Stimulated activated CD8-positive, alpha-beta memory T cell treated with anti-CD3 and anti-CD28 coated beads, Interleukin-7, amount 100 ng/mL, for 48 hours (primary cell): ENCODE measurements at regions not wholly inside any gene's neighbourhood (a gene's known extent, or its start where the extent isn't known, plus 50 kb on each side); places are given as distances from the start of the nearest gene placed in this dataset.
"Not testable (repeated sequence)": the region's sequence is repeated elsewhere in the genome, so short reads cannot be mapped to it uniquely, and the experiment has no call there.

Experiments
- DNase-seq, 2 donors: peaks; one replicate each; pipeline ENCODE4 v3.0.0-alpha.2; 2020; ENCODE audit warnings: low read depth in 1 of 2; ENCODE audit errors: extremely low read depth in 1 of 2

GRCh38 chr3:20523293-20523692 is 337.3 kb upstream of the SGO1 start:
- no peak for DNase-seq

GRCh38 chr3:20517316-20517715 is 331.3 kb upstream of the SGO1 start:
- DNase-seq, result not testable (repeated sequence)

DNA sequence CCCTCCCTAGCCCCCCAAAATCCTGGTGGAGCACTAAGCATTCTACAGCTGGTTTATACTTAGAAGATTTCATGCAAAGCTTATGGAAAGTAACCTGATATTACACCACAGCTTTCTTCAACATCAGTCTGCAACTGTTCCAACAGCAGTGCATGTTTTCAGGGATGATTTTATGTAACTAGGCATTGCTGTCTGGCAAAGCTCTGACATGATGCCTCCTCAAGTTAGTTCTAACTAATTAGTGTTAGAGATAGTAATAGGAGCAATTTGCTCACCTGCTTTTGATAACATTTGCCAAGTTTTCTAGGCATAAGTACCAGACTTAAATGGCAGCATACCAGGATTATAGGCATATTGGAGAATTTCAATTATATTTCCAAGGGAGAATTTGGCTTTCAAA is 330.3 kb upstream of the SGO1 start:
- no peak for DNase-seq

GRCh38 chr3:20515834-20516233 is 329.8 kb upstream of the SGO1 start:
- DNase-seq, result no peak

DNA sequence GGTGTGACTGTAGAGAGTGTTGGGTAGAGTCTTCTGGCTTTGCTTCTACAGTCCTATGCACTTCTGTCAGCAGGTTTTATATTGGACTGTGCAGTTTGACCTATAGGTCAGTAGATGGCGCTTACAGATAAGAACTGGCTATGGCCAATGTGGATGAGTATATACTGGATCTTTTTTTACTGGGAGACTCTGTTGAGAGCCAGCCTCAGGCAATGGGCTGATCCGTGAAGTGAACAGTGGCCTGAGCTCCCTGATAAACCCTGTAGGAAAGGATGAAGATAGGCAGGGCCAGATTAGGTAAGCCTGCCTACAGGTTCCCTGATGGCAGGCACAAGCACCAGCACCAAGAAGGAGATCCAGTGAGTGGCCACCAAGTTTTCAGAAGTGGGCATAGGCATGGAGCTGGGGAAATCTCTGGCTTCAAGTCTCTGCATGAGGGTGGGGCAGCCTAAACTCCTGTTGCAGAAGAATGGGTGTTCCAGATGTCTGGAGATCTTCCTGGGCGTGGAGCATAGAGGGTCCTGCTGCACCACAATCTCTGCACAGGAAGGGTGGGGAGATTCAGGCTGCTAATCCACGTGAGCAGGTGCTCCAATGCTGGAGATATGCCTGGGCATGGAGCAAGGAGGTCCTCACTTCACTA is 326.0 kb upstream of the SGO1 start:
- no peak for DNase-seq

- no peak for DNase-seq
These were observed 324.4 kb upstream of the SGO1 start for GRCh38 chr3:20510396-20510795.

GRCh38 chr3:20503394-20504082 is 317.5 kb upstream of the SGO1 start:
- DNase-seq, result no peak

GRCh38 chr3:20490996-20491395 is 305.0 kb upstream of the SGO1 start:
- no peak for DNase-seq

DNA sequence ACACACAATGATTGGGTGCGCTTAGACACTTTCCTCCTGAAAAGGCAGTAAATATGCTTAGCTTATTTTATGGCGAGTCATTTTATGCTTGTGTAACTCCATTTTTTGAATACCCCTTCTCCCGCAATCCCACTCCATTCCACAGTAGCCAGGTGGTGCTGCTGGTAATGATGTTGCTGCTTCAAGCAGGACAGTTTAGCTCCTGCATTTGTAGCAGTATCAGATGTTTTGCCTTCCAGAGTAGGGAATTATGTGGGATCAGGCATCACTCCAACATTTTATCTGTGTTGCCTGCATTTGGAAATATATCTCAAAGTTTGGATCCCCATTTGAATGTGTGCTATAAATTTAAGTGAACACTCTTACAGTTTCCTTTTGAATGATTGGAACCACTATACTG is 302.1 kb upstream of the SGO1 start:
- DNase-seq, result no peak

- no peak for DNase-seq
These were observed 298.1 kb upstream of the SGO1 start for GRCh38 chr3:20484126-20484525.

GRCh38 chr3:20482350-20482749 is 296.3 kb upstream of the SGO1 start:
- no peak for DNase-seq

DNA sequence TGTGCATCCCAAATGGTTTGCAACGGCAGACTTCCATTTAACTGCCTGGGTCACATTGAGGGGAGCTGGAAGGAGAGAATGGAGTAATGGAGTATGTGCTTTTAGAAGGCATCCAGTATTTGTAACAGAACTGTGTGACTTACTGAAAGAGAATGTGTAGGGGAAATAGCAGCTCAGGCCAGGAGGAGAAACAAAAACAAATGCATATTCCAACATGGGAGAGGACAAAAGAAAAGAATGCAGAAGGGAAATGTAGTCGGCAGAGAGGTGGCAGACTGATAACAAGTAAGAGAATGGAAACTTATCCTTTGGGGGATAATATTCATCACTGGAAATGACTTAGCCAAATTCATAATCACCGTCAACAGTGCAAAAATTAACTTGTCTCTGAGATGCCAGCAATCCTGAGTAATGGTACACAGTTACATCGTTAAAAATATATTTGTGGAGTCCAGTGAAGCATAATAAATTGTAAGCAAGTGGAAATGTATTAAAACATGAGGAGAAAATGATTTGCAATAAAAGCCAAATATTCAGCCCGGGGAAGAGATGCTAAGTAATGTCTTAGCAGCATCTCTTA is 294.9 kb upstream of the SGO1 start:
- DNase-seq, result no peak

GRCh38 chr3:20478436-20478835 is 292.4 kb upstream of the SGO1 start:
- no peak for DNase-seq

DNA sequence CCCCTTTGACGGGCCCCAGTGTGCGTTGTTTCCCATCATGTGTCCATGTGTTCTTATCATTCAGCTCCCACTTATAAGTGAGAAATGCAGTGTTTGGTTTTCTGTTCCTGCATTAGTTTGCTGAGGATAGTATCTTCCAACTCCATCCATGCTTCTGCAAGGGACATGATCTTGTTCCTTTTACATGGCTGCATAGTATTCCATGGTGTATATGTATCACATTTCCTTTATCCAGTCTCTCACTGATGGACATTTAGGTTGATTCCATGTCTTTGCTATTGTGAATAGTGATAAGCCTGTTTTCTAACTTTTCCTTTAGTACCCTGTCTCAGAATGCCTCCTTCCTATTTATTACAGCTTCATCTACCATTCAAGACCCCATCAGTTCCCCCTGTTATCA is 278.2 kb upstream of the SGO1 start:
- DNase-seq, result not testable (repeated sequence)

- DNase-seq, result no peak
These were observed 276.7 kb upstream of the SGO1 start for GRCh38 chr3:20462723-20463122.

DNA sequence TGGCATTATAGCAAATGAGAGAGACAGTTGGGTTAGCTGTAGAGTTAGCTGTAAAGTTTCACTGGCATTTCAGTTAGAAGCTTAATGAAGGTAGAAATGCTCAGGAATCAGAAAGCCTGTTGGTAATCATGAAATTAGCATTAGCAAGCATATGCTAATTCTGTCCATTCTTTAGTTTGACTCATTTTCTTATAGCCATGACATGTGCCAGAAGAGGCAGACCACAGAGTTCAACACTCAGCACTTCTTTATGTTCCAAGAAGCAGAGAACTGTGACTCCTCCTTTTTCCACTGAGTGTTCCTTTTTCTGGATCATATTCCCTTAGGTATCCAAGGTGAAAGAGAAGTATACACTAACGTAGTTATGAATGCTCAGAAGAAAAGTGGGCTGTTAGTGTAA is 276.2 kb upstream of the SGO1 start:
- DNase-seq, result no peak

- DNase-seq, result no peak
These were observed 273.1 kb upstream of the SGO1 start for GRCh38 chr3:20458994-20459716.

GRCh38 chr3:20456511-20456910 is 270.5 kb upstream of the SGO1 start:
- no peak for DNase-seq

DNA sequence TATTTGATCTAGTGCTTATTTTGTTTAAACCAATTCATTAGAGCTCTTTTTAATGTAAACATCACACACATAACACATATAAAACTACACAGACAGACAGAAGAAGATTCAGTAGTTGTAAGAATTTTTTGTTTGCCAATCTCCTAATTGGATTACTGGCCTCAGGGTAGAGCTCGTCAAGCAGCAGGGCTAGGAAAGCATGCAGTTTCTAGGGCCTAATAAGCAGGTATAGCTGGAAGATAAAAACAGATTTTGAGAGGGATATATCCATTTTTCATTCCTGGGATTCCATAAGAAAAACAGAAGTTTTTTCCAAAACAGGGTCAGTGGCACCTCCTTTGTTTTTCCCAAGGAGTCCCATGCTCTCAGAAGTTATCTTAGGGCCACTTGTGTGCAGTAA is 265.2 kb upstream of the SGO1 start:
- DNase-seq, result no peak

DNA sequence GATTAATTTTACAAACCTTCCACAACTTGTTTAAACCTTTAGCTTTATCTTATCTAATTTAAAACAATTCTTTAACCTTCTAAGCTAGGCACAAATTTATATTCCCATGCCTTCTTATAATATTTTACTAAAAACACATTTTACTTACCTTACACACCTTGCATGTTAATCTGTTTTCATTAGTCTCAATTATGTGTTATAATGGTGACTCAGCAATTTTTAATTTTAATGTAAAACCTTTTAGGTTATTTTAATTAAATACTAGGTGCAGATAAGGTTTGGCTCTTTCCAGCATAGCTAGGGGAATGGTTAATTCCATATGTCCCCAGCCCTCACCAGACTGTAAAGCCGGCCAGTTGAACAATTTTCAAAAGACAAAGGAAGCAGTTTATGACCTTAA is 264.6 kb upstream of the SGO1 start:
- no peak for DNase-seq

DNA sequence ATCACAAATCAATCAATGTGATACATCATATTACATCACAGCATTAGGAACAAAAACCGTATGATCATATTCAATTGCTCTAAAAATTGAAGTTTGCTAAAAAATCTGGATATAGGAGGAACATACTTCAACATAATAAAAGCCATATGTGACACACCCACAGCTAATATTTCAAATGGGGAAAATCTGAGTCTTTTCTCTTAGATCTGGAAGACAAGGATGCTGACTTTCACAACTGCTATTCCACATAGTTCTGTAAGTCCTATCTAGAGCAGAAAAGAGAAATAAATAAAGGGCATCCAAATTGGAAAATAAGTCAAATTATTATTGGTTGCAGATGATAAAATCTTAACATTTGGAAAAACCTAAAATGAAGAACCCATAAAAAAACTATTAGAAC is 256.8 kb upstream of the SGO1 start:
- no peak for DNase-seq

GRCh38 chr3:20427268-20427667 is 241.3 kb upstream of the SGO1 start:
- not testable (repeated sequence) for DNase-seq
